HPDE6-E6E7 (cell line): ENCODE measurements at regions not wholly inside any gene's neighbourhood (a gene's known extent, or its start where the extent isn't known, plus 50 kb on each side); places are given as distances from the start of the nearest gene placed in this dataset.

Experiments used
- DNase-seq: peaks from one replicate; pipeline ENCODE4 v3.0.0; 2011; ENCODE audit warnings: missing footprints; ENCODE audit errors: extremely low spot score

DNA sequence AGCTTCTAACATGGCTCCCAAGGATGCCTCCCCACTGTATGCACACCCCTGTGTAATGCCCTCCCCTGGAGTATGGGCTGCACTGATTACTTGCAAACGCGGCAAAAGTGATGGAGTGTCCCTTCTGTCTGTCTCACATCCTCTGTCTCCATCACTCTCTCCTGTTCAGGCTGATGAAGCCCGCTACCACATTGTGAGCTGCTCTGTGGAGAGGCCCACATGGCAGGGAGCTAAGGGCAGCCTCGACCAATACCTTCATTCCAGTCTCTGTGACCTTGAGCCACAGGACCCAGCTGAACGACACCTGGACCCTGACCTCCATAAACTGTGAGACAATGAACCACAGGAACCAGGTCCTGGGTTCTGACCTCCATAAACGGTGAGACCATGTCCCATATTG, 154.1 kb upstream of the ETV3 start:
- DNase-seq = no peak

GRCh38 chr1:157291083-157291482, 152.9 kb upstream of the ETV3 start:
- DNase-seq = no peak

DNA sequence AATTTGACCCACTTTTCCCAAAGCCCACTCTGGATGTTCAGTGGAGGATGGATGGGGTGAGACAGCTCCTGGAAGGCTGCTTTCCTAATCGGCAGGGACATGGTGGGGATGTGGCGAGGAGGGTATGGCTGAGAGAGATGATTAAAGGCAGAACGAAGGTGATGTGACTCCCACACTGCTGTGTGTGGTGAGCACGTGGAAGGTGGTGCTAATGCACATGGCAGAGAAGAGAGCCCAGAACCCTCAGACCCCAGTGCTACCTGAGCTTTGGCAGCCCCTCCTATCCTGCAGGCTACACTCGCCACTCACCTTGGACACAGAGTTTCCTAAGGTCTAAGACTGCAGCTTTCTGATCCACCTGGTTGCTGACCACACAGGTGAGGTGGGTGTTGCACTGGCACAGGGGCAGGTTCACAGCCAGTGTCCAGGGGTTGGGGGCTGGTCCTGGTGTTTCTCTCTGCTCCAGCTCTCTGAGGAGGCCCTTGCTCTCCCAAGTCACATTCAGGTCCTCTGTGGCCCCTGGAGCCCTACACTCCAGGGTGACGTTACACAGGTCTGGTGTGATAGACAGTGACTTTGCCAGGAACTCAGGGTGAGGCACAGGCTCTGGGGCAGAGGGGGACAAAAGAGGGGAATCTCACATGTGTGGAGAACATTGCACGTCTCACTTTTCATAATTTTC, 151.4 kb upstream of the ETV3 start:
- DNase-seq = no peak

- no peak for DNase-seq
Measured at GRCh38 chr1:157288996-157289395, 150.8 kb upstream of the ETV3 start.

- no peak for DNase-seq
Measured at GRCh38 chr1:157288492-157288891, 150.3 kb upstream of the ETV3 start.

- no peak for DNase-seq
Measured at GRCh38 chr1:157288006-157288405, 149.8 kb upstream of the ETV3 start.

DNA sequence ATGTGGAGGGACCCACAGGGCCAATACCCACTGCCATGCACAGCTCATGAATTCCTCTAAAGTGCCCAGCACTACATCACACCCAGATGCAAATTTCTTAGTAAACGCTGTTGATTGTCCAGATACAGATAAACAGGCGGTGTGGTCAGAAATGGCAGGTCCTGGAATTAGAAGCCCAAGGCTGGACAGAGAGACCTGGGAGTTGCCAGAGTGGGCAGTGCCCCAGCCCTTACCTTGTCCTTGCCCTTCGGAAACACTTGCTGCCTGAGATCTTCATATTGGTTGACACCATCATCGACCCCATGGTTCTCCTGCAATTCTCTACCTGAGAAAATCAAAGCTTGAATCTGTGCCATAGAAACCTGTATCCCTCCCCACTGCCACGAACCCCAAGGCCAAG, 149.3 kb upstream of the ETV3 start:
- no peak for DNase-seq

GRCh38 chr1:157286646-157287420, 148.6 kb upstream of the ETV3 start:
- DNase-seq = no peak

DNA sequence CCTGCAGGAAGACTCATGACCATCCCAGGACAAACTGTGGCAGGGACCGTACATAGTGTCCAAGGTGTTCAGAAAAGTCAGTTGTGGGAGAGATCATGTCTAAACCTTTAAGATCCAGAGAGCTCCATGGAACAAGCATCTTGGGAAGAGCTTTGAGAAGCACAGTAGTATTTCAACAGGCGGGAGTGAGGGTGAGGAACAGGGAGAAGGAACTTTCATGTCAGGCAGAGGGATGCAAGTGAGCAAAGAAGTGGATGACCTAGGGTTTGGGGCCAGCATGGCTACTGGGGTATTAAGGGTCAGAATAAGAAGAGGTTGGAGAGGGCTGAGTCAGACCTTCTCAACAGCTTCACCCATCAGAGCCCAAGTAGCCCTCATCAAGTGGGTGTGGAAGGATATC, 147.9 kb upstream of the ETV3 start:
- DNase-seq = no peak

DNA sequence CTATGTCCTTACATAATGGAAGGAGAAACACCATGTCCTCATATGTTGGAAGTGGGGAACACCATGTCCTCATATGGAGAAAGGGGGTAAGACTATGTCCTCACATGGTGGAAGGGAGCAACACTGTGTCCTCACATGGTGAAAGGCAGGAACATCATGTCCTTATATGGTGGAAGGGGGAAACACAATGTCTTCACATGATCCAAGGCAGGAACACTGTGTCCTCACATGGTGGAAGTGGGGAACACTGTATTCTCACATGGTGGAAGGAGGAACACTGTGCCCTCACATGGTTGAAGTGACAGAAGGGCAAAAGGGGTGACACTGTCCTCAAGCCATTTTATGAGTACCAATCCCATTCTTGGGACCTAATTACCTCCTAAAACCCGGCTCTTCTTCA, 146.3 kb upstream of the ETV3 start:
- DNase-seq = no peak

GRCh38 chr1:157279802-157280140, 141.6 kb upstream of the ETV3 start:
- no peak for DNase-seq

GRCh38 chr1:157279138-157279801, 141.1 kb upstream of the ETV3 start:
- no peak for DNase-seq

DNA sequence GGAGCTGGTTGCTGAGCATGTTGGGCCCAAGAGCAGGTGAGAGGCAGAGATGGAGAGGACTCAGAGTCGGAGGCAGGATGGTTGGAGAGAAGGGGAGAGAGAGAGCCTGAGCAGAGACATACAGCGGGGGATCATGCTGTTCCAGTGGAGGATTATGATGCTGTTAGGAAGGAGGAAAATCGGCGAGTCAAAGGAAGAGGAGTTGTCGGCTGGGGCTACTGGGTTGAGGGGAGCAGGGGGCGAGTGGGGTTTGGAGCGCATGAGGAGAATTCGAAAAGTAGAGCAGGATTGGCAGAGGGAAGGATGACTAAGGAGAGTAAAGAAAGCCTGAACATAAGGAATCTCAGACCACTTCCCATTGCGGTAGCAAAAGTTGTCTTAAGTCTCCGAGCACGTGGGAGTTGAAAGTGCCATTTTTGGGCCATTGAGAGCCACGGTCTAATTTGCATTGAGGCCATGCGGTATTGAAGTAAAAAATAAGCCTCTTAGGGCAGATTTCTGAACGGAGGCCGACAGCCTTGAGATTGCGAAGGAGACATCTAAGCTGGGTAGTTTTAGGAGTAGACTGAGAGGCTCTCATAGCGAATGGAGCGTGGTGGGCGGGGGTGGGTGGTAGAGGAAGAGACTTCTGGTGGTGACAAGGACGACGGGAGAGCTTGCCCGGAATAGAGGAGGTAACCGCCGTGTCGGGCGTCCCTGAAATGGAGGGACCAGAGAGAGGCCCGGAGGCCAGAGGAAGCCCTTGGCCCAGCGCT, 140.4 kb upstream of the ETV3 start:
- no peak for DNase-seq

- no peak for DNase-seq
Measured at GRCh38 chr1:157277913-157278312, 139.7 kb upstream of the ETV3 start.

- no peak for DNase-seq
Measured at GRCh38 chr1:157277281-157277680, 139.1 kb upstream of the ETV3 start.

- no peak for DNase-seq
Measured at GRCh38 chr1:157274698-157275534, 136.7 kb upstream of the ETV3 start.

DNA sequence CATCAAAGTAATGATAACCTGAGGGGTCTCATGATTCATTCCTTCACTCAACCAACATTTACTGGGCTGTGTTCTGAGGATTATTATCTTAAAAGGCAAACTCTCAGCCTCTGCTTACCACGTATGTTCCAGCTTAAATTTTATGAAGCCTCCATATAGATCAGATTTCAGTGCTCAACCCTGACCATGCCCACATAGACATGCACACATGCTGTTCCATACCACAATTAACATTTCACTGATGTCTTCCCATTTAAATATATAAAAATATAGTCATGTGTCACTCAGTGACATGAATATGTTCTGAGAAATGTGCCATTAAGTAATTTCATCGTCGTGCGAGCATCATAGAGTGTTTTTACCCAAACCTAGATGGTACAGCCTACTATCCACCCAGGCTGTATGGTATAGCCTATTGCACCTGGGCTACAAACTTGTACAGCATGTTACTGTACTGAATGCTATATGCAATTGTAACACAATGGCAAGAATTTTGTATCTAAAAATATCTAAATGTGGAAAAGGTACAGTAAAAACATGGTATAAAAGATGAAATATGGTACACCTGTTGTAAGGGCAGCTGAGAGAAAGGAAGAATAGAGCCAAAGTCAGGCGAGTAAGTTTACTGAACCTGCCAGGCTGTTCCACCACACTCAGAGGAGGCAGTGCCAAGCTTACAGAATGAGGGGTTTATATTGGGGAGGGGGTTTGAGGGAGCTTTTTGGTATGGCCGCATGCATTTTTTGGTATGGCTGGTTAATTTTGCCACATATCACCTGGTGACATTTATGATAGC, 134.7 kb upstream of the ETV3 start:
- no peak for DNase-seq

GRCh38 chr1:157272264-157272663, 134.1 kb upstream of the ETV3 start:
- no peak for DNase-seq

DNA sequence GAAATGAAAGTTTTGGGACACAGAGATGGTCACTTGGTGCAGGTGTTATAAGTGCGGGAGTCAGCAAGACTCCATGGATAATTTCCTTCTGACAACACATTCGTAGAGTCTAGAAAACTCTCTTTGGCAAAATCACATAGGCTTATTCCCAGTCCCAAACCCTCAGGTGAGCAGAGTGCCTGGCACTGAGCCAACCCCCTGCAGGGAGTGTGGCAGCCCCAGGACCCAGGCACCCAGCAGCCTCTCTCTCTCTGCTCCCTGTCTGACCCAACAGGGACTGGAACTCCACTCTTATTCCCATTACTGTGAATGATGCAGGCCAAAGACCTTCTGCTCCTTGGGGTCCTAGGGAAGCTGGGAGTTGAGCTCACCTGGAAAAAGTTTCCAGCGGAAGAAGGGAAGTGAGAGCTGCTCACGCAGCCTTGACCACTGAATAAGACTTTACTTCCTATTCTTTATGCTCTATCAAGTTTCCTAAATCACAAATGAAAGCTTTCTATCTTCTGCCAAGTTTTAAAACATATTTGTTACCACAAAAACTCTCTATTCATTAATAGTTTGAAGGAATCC, 132.6 kb upstream of the ETV3 start:
- DNase-seq = no peak

- no peak for DNase-seq
Measured at GRCh38 chr1:157269656-157270375, 131.6 kb upstream of the ETV3 start.
